OCI-LY3 (cell line): ENCODE measurements at regions not wholly inside any gene's neighbourhood (a gene's known extent, or its start where the extent isn't known, plus 50 kb on each side); places are given as distances from the start of the nearest gene placed in this dataset.

ENCODE experiments used
- CTCF ChIP-seq: fragments of 200-600, 300-600 bp; sonication (generic); IDR thresholded peaks from 2 replicates; pipeline ENCODE4 v1.5.1; 2014; ENCODE audit warnings: antibody characterized with exemption, low read length, low read depth
- EZH2phosphoT487 ChIP-seq: fragments of 200-600 bp; shearing (Covaris generic); IDR thresholded peaks from 2 replicates; pipeline ENCODE4 v1.6.1; 2018; ENCODE audit warnings: antibody characterized with exemption, mixed run types, low read depth

- TF ChIP-seq CTCF, result no peak
- TF ChIP-seq EZH2phosphoT487, result no peak
Observed at GRCh38 chr3:28745436-28745835, 396.8 kb upstream of the AZI2 start.
